Renal pelvis (tissue), 1 donor: ENCODE measurements at regions not wholly inside any gene's neighbourhood (a gene's known extent, or its start where the extent isn't known, plus 50 kb on each side); places are given as distances from the start of the nearest gene placed in this dataset.
"Not testable (repeated sequence)": the region's sequence is repeated elsewhere in the genome, so short reads cannot be mapped to it uniquely, and the experiment has no call there.

Source experiments
- DNase-seq: peaks from one replicate; pipeline ENCODE4 v3.0.0-alpha.2; 2013

DNA sequence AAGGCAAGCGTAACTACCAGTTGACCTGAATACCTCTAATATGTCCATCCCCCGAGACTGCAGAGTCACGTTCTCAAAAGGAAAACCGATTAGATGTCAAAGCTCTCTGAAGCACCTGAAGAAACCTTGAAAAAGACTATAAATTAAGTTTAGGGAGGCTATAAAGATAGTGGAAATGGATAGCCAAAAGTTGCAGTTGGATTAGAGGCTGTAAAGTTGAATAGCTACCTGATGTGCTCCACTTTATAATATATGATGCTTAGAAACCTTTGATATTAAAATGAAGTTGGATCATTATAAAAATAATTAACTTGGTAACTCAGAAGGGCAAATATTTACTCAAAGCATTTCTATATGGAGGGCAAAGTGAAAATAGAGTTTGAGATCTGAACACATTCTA is 506.6 kb upstream of the AGA start:
- DNase-seq = no peak

DNA sequence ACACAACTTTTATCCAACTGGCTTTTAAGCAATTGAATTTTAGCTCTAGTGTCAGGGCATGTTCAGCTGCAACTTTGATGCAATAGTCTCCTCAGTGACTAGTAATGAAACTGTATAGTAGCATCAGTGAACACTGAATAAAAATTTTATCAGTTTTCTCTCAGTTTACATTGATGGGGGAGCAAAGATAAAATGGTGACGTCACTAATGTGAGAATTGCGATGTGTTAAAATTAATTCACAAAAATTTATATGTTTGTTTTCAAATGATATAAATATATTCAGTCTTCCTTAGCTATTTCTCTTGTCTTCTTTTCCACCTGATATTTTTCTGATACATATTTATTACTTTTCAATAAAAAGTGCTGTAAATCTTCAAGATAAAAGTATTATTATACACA is 508.8 kb upstream of the AGA start:
- no peak for DNase-seq

DNA sequence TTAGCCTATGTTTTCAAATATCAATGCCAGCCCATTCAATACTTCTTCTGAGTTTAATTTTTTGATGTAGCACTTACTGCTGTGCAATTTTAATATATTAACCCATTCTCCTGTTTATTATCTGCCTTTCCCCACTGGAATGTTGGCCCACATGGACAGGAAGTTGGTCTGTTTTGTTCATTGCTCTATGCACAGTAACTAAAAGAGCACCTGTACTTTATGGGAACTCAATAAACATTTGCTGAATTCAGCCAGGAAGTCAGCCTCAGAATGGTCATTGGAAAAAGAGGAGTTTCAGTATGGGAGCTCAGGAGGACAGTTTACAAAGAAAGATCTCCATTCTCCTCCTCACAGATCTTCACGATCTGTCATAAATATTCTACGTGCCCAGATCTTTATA is 510.5 kb upstream of the AGA start:
- no peak for DNase-seq

DNA sequence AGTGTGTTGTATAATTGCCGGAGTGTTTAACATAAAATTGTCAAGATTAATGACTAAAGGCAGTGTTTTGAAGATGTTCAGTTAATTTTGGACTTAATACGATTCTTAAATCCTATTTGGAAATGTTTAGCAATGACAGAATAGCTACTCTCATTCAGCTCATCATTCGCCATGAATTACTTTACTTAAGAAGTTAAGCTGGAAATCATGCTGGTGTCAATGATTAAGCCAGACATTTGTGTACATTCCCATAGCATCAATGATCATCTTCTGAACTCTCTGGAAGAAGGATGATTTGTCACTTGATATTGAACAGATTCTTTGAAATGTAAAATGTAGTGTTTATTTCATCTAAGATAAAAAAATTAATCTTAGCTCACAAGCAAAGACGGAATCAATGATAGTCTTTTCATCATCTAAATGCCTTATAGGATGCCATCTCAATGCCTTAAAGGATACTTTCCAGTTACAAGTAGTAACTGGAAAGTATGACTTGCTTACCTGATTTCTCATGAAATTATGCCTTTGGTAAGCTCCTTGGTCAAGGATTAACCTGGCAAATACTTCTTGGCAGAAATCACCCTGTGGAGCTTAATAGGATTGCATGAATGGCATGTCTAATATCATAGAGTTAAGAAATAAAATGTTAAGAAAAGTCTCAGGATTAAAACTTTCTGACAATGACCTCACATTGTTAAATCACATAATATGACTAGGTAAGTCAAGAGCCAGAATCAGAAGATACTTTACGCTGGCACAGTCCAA is 515.5 kb upstream of the AGA start:
- no peak for DNase-seq

DNA sequence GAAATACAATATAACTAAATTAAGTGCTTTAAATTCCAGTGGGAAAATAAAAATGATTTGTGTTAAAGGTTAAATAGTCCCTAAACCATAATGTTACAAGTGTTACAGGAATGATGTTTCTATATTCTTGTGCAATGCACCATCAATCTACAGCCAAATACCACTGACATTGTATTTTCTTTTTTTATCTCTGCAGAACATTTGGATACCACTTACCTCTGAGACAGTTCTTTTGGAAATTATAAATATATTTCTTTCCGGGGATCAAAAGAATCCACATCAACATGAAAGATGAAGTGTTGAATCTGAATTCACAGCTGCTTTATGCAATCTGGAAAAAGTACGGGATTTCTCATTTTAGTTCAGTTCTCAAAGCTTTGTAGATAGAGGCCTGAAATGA is 518.3 kb upstream of the AGA start:
- no peak for DNase-seq

DNA sequence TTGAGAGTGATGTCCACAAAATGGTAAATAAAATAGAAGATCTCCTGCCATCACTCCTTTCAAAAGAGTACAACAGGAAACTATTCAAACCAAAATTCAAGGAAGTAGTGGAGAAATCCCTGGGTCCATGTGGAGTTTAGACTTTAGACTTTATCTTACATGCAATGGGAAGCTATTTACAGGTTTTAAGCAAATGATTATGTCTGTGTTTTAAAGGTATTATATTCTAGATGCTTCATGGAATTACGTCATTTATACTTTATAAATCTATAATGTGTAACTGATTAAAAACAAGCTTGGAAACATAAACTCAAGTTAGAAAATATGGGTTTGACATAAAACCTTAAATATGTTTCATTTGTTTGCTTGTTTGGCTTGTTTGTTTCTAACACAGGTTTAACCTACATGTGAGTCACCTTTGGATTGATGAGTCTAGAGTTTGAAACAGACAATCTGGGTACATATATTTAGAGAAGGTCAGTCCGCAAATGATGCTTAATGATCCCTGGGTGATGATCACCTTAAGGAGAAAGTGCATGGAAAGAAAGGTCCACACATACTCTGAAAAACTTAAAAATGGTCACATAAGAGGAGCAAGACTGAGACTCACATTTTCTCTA is 519.6 kb upstream of the AGA start:
- no peak for DNase-seq

DNA sequence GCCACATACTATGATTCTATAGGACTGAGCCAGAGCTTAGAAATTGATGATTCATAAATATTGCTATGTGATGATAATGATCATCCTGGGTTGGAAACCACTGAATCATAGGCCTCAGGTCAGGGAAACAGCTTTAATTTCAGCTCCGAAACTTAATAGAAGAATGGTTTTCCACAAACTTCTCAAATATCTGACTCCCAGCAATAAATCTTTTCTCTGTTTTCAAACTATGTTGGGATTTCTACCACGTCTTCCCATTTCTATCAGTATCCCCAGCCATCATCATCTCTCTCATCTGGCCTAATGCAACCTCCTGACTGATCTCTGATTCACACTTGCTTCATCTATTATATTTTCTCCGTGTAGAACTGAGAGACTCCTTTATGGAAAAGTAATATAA is 521.8 kb upstream of the AGA start:
- no peak for DNase-seq

DNA sequence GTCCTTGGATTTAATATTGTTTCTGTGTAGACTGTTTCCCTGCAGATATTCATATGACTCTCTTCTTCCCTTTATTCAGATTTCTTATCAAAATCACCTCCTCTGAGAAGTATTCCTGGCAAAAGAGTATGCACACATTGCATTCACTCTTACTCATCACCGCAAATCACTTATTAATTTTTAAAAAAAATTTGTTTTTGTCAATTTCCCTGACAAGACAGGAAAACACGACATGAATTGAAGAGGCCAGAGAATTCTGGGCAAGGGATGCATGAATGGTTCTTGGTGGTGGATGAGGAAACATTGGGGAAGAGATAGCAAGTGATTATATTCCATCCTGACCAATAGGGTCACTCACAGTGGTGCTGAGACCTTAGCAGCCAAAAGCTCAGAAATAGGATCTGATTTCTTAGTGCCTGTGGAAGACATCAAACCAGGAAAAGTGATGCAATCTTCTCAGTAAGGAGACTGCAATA is 522.5 kb upstream of the AGA start:
- no peak for DNase-seq

DNA sequence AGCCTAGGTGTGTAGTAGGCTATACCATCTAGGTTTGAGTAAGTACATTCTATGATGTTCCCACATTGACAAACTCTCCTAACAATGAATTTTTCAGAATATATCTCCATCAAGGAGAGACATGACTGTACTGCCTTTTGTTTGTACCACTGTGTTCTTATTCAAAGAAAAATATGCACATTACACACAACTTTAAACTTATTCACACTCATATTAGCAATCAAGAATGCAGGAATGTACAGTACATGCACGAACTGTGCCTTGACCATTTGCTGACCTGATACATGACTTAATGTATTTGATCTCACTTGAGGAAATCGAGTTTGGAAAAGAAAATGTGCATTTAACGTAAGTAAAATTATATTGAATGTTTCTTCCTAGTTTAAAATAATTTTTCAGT is 525.1 kb upstream of the AGA start:
- DNase-seq = no peak

DNA sequence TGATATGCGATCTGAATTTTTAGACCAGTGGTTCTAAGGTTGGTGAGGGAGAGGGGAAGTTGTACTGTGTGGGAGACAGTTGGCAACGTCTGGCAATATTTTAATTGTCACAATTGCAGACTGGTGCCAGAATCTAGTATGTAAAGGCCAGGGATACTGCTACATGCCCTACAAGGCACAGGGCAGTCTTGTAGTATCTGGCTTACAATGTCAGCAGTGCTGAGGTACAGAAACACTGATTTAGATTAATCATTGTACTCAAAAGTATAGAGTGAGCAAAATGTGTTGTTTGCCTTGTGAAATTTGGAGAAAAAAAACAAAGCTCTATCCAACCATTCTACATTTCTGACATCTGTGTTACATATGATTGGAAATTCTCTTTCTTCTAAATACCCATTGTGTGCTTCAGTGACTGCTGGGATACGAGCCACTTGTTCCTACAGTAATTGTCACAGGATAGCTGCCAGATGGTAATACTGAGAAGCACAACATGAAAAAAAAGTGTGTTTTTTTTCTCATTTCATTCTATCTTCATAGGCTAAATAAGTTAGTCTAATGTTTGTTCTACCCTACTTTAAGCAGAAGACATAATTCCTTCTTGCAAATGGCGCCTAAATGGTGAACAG is 526.7 kb upstream of the AGA start:
- DNase-seq = no peak

DNA sequence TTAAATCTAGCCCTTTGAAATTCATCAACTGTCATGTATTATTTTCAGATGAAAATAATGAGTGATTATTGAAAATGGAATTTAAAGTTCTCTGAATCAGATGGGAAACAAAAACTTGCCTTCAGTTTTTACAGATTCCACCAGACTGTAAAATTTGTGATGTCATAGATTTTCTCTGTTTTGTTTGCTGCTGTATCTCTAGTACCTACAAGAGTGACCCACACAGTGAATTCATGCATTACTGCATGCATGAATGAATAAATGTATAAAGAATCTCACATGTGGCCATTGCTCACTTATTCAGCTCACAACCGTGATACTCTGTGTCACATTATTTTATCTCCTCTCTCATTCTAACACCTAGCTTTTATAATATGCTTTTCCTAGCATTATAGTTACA is 532.2 kb upstream of the AGA start:
- DNase-seq = no peak

DNA sequence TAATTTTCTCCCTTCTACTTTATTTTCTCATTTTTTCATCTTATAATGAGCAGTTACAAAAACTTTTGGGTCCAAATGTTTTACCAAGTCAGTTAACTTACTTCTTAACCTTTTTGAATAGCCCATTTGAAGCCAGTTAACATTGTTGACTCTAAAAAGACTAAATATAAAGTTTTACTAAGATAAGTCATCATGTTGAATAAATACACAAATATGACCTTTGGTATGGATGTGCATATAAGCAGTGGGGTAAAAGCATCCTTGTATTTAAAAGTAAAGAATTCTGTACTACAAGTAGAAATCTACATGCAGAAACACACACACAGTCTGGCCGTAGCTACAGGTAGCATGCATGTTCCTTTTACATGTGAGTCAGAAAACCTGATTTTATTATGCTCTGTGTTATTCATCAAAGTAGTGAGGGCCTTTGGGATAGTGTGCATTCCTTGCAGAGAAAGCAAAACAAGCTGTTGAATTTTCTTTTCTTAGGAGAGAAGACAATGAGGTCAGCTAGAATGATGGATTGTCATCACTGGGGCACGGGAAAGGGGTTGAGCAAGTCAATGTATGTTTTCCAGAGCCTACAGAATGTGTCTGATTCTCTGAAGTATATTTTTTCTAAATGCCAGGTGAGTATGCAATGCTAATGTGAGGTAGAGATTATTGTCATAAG is 533.2 kb upstream of the AGA start:
- DNase-seq = no peak

DNA sequence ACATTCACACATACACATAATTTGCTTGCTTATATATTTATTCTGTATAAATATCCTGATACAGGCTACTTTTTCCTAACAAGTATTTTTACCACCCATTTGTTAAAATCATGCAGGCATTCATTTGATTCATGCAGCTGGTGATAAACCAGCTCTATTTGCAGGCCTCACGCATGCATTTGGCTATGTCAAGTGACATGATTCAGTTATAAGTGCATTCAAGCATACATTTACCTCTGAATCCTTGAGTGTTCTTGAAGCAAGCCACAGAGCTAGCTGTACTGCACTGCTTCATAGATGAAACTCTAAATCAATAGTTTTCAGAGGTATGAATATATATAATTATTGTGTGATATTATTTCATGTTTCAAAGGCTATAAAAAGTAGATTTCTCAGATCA is 544.0 kb upstream of the AGA start:
- DNase-seq = no peak

DNA sequence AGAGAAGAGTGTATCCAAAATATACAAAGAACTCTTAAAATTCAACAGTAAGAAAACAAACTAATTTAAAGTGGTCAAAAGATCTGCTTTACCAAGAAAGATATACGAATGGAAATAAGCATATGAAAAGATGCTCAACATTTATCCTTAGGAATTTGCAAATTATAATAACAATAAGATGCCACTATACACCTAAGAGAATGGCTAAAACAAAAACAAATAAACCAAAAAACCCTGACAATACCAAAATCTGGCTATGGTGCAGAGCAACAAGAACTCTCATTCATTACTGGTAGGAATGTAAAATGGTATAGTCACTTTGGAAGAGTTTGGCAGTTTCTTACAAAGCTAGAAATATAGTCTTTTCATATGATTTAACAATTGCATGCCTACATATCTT is 545.7 kb upstream of the AGA start:
- no peak for DNase-seq

DNA sequence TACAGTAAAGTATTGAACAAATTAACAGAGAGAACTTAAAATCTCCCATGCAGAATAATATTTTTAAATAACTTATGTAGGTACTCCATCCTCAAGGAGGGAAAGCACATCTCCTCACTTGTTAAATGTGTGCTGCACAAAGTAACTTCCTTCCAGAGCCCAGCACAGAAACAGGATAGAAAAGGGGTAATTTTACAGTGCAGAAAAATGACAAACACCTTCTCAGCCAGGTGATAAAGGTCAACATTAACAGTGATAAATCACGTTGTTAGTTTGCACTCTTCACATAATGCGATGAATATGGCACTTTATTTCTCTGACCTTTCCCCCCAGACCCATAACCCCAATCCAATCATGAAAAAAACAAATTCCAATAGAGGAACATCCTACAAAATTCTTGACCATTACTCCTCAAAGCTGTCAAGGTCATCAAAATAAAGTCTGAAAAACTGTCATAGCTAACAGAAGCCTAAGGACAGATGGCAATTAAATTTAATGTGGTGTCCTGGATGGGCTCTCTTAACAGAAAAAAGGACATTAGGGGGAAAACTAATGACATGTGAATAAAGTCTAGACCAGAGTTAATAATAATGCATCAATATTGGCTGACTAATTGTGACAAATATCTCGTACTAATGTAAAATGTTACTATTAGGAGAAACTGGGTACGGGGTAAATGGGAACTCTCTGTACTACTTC is 547.4 kb upstream of the AGA start:
- DNase-seq = no peak

DNA sequence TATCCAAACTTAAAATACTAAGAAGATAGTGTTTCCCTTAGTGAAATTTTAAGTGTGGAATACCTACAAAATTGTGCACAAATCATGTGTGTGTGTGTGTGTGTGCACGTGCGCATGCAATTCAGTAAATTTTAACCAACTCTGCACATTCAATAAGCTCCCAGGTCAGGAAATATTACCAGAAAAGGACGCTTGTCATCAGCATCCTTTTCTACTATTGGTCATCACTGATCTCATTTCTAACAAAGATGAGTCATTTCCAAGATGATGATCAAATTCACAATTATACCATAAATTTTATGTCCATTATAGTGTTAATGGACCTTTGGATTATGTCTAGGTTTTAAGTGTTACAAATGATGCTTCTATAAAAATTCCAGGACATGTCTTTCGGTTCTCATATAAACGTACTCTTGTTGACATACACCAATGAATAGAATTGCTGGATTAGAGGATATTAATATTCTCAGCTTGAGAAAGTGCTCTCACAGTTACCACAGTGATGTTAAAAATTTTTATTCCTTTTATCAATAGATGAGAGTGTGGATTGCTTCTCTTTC is 560.9 kb upstream of the AGA start:
- DNase-seq = no peak

DNA sequence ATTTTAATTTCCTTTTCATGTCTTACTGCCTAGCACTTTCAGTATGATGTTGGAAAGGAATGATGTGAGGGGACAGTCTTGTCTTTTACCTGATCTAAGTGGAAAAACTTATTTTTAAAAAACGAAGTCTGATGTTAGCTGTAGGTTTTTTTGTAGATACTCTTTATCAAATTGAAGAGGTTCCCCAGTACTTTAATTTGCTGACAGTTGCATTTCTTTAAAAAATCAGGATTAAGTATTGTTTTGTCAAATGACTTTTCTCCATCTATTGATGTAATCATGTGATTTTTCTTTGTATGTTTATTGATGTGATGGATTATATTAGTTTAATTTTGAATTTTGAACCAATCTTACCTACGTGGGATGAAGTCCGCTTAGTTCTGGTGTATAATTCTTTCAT is 568.4 kb upstream of the AGA start:
- DNase-seq = no peak

DNA sequence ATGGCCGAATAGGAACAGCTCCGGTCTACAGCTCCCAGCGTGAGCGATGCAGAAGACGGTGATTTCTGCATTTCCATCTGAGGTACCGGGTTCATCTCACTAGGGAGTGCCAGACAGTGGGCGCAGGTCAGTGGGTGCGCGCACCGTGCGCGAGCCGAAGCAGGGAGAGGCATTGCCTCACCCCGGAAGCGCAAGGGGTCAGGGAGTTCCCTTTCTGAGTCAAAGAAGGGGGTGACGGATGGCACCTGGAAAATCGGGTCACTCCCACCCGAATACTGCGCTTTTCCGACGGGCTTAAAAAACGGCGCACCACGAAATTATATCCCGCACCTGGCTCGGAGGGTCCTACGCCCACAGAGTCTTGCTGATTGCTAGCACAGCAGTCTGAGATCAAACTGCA is 572.8 kb upstream of the AGA start:
- DNase-seq = not testable (repeated sequence)

DNA sequence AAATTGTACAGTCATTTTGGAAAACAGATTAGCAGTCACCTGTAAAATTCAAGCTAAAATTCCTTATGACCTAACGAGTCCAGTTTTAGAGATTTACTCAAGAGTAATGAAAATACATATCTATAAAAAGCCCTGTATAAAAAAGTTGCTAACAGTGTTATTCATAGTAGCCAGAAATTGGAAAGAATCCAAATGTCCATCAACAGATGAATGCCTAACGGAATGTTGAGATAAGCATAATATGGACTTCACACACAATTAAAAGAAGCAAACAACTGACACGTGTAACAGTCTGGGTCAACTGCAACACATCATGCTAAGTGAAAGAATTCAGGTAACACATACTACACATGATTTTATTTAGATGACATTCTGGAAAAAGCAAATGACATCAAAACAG is 584.8 kb upstream of the AGA start:
- DNase-seq = no peak

DNA sequence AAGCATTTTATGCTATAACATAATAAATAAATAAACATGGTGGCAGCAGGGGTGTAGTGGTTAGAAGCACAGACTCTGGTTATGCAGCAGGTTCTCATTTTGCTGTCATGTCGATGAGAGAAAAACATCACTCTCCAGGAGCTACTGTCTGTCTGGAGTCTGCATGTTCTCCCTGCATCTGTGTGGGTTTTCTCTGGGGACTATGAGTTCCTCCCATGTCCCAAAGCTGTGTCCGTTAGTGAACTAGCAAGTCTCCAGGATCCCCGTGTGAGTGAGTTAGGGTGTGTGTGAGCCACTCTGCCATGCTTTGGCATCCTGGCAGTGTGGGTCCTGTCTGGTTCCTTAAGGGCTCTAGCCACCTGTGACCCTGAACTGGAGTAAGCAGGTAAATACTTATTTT is 585.6 kb upstream of the AGA start:
- no peak for DNase-seq

DNA sequence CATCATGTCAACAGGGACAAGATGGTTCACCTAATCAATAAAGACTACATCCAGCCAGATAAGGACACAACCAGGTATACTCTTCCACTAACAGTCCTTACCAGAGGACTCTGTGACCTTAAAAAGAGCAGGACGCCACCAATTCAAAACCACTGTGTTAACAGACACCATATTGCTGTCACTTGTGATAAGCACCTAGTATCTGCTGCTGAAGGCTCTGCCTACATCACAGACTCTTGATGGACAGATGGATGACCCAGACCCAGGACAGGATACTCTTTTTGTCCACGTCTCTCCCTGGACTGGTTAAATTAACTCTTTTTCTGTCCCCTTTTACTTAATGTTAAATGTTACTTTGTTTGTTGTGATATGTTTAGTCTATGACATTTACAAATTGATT is 586.2 kb upstream of the AGA start:
- DNase-seq = no peak
